SK-N-SH treated with all-trans-retinoic acid at 6 μM for 48 hours (cell line): ENCODE measurements at regions not wholly inside any gene's neighbourhood (a gene's known extent, or its start where the extent isn't known, plus 50 kb on each side); places are given as distances from the start of the nearest gene placed in this dataset.
A peak's percentile ranks its signal among the peaks of the same experiment; 100 is the strongest.

Source experiments
- ATAC-seq: fragments of 200-7000 bp; cut with Tn5 transposase; 3 replicates; pipeline ENCODE4 v1.9.1; 2020; ENCODE audit warnings: mild to moderate bottlenecking, moderate library complexity
- ARNTL ChIP-seq: fragments of 450-650 bp; formaldehyde crosslinking; IDR thresholded peaks from 2 replicates; pipeline ENCODE4 v1.5.0; 2020; ENCODE audit warnings: low read depth, mild to moderate bottlenecking, moderate library complexity, borderline replicate concordance
- BACH2 ChIP-seq: fragments of 250-450 bp; sonication (Bioruptor Pico); IDR thresholded peaks from 2 replicates; pipeline ENCODE4 v1.9.0; 2021; ENCODE audit warnings: mild to moderate bottlenecking, borderline replicate concordance
- CSDC2 ChIP-seq: fragments of 250-450 bp; sonication (Bioruptor Pico); IDR thresholded peaks from 2 replicates; pipeline ENCODE4 v1.5.0; 2020; ENCODE audit warnings: mild to moderate bottlenecking, moderate library complexity
- GLIS3 ChIP-seq: fragments of 250-450 bp; sonication (Bioruptor Pico); IDR thresholded peaks from 2 replicates; pipeline ENCODE4 v1.5.0; 2020; ENCODE audit warnings: mild to moderate bottlenecking, moderate library complexity
- ISL1 ChIP-seq: fragments of 250-450 bp; sonication (Bioruptor Pico); IDR thresholded peaks from 2 replicates; pipeline ENCODE4 v2.1.2; 2022; ENCODE audit warnings: mild to moderate bottlenecking, moderate library complexity
- OSR1 ChIP-seq: fragments of 250-450 bp; sonication (Bioruptor Pico); IDR thresholded peaks from 2 replicates; pipeline ENCODE4 v1.8.0; 2022; ENCODE audit warnings: moderate library complexity, mild to moderate bottlenecking, inconsistent platforms
- RARB ChIP-seq: fragments of 250-450 bp; sonication (Bioruptor Pico); IDR thresholded peaks from 2 replicates; pipeline ENCODE4 v1.8.0; 2021; ENCODE audit warnings: mild to moderate bottlenecking, moderate library complexity
- SNAI2 ChIP-seq: fragments of 250-450 bp; sonication (Bioruptor Pico); IDR thresholded peaks from 2 replicates; pipeline ENCODE4 v1.5.0; 2020; ENCODE audit warnings: mild to moderate bottlenecking, moderate library complexity
- TCF4 ChIP-seq: fragments of 250-450 bp; sonication (Bioruptor Pico); IDR thresholded peaks from 2 replicates; pipeline ENCODE4 v1.8.0; 2021; ENCODE audit warnings: mild to moderate bottlenecking, moderate library complexity, borderline replicate concordance
- TOX ChIP-seq: fragments of 250-450 bp; sonication (Bioruptor Pico); IDR thresholded peaks from 2 replicates; pipeline ENCODE4 v1.8.0; 2021; ENCODE audit warnings: mild to moderate bottlenecking, moderate library complexity, borderline replicate concordance
- ZC3H10 ChIP-seq: fragments of 250-450 bp; sonication (Bioruptor Pico); IDR thresholded peaks from 2 replicates; pipeline ENCODE4 v1.5.1; 2021; ENCODE audit warnings: mild to moderate bottlenecking, moderate library complexity
- ZFP3 ChIP-seq: fragments of 250-450 bp; sonication (Bioruptor Pico); IDR thresholded peaks from 2 replicates; pipeline ENCODE4 v1.5.0; 2020; ENCODE audit warnings: mild to moderate bottlenecking, moderate library complexity
- ZFP30 ChIP-seq: fragments of 450-650 bp; formaldehyde crosslinking; IDR thresholded peaks from 2 replicates; pipeline ENCODE4 v1.5.0; 2022; ENCODE audit warnings: mild to moderate bottlenecking, moderate library complexity
- ZNF565 ChIP-seq: fragments of 450-650 bp; formaldehyde crosslinking; conservative IDR thresholded peaks from 2 replicates; pipeline ENCODE4 v1.5.0; 2020; ENCODE audit warnings: low read depth, mild to moderate bottlenecking, moderate library complexity
- ZNF70 ChIP-seq: fragments of 450-650 bp; formaldehyde crosslinking; IDR thresholded peaks from 2 replicates; pipeline ENCODE4 v1.5.0; 2020; ENCODE audit warnings: mild to moderate bottlenecking, moderate library complexity
- TF ChIP-seq, protein P1 (sequence below): fragments of 250-450 bp; sonication (Bioruptor Pico); IDR thresholded peaks from 2 replicates; pipeline ENCODE4 v1.8.0; 2021; ENCODE audit warnings: low read depth, mild to moderate bottlenecking, moderate library complexity, borderline replicate concordance
- TF ChIP-seq, protein P2 (sequence below): fragments of 250-450 bp; sonication (Bioruptor Pico); IDR thresholded peaks from 2 replicates; pipeline ENCODE4 v1.5.1; 2020; ENCODE audit warnings: low read depth, mild to moderate bottlenecking, moderate library complexity
- TF ChIP-seq, protein P3 (sequence below): fragments of 250-450 bp; sonication (Bioruptor Pico); IDR thresholded peaks from 2 replicates; pipeline ENCODE4 v1.8.0; 2020; ENCODE audit warnings: mild to moderate bottlenecking, moderate library complexity, borderline replicate concordance
- TF ChIP-seq, protein P4 (sequence below): fragments of 250-450 bp; sonication (Bioruptor Pico); IDR thresholded peaks from 2 replicates; pipeline ENCODE4 v1.5.0; 2020; ENCODE audit warnings: mild to moderate bottlenecking, moderate library complexity
- TF ChIP-seq, protein P5 (sequence below): fragments of 250-450 bp; sonication (Bioruptor Pico); IDR thresholded peaks from 2 replicates; pipeline ENCODE4 v1.5.1; 2021; ENCODE audit warnings: mild to moderate bottlenecking, moderate library complexity

DNA sequence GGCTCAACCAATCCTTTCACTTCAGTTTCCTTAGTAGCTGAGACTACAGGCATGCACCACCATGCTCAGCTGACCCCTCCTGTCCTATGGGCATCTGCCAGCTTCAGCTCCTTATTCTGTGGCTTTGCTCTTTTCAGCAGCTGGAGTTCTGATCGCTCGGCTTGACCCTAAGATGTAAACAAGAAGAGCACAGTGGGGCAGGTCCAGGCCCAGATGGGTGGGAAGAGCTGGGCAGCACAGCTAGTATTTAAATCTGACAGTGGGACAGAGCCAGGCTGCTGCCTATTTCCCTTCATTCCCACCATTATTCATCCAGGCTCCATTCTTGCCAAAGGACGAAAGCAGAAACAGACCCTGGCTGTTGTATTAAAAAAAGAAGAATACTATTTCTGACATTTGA lies 494.9 kb upstream of the PODXL start (continued):
- TF ChIP-seq, protein P1, sequence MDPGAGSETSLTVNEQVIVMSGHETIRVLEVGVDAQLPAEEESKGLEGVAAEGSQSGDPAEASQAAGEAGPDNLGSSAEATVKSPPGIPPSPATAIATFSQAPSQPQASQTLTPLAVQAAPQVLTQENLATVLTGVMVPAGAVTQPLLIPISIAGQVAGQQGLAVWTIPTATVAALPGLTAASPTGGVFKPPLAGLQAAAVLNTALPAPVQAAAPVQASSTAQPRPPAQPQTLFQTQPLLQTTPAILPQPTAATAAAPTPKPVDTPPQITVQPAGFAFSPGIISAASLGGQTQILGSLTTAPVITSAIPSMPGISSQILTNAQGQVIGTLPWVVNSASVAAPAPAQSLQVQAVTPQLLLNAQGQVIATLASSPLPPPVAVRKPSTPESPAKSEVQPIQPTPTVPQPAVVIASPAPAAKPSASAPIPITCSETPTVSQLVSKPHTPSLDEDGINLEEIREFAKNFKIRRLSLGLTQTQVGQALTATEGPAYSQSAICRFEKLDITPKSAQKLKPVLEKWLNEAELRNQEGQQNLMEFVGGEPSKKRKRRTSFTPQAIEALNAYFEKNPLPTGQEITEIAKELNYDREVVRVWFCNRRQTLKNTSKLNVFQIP, result no peak
- TF ChIP-seq SNAI2 (CRISPR knock-in tag) (no peak), ZNF565 (CRISPR knock-in tag) (no peak), ZFP3 (CRISPR knock-in tag) (no peak), TOX (no peak), RARB (no peak), ISL1 (no peak), ZNF70 (CRISPR knock-in tag) (no peak), BACH2 (no peak)
- TF ChIP-seq, protein P2, sequence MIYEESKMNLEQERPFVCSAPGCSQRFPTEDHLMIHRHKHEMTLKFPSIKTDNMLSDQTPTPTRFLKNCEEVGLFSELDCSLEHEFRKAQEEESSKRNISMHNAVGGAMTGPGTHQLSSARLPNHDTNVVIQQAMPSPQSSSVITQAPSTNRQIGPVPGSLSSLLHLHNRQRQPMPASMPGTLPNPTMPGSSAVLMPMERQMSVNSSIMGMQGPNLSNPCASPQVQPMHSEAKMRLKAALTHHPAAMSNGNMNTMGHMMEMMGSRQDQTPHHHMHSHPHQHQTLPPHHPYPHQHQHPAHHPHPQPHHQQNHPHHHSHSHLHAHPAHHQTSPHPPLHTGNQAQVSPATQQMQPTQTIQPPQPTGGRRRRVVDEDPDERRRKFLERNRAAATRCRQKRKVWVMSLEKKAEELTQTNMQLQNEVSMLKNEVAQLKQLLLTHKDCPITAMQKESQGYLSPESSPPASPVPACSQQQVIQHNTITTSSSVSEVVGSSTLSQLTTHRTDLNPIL (CRISPR knock-in tag), result no peak

DNA sequence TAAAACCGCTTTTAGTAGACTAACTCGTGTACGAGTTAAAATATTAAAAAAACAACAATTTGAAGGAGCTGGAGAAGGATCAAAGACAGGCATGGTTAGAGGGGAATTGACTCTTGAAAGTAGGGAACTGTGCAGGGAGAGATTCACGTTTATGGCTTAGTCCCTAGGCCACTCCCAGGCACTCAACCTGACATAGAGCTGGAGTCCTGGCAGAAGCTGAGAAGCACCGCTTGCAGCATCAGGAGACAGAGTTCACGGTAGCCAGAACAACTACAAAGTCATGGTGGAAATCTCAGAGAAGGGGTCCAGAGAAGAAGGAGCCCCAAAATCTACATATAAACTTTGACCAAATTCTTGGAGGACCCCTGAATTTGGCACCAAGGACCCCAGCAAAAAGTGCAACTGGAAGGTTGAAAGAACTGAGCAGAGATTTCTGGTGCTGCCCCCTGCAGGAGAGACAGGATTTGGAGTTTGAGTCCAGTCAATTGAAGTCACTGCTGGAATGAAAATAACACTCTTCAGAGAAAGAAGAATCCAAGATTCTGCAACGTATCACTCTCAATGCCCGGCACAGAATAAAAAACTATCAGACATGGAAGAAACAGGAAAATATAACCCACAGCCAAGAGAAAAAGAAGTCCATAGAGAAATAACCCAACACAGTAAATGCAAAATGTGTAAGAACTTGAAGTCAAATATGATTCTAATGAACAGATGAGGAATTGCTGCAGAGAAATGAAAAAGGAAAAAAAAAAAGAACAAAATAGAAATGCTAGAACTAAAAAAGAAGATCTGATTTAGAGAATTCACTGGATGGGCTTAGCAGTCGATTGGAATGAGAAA lies 493.3 kb upstream of the PODXL start:
- TF ChIP-seq, protein P3, sequence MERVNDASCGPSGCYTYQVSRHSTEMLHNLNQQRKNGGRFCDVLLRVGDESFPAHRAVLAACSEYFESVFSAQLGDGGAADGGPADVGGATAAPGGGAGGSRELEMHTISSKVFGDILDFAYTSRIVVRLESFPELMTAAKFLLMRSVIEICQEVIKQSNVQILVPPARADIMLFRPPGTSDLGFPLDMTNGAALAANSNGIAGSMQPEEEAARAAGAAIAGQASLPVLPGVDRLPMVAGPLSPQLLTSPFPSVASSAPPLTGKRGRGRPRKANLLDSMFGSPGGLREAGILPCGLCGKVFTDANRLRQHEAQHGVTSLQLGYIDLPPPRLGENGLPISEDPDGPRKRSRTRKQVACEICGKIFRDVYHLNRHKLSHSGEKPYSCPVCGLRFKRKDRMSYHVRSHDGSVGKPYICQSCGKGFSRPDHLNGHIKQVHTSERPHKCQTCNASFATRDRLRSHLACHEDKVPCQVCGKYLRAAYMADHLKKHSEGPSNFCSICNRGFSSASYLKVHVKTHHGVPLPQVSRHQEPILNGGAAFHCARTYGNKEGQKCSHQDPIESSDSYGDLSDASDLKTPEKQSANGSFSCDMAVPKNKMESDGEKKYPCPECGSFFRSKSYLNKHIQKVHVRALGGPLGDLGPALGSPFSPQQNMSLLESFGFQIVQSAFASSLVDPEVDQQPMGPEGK (CRISPR knock-in tag), result no peak
- TF ChIP-seq OSR1 (CRISPR knock-in tag) (no peak), ZNF70 (CRISPR knock-in tag) (no peak), TOX (no peak), SNAI2 (CRISPR knock-in tag) (no peak), ZFP3 (CRISPR knock-in tag) (no peak), GLIS3 (no peak), ZFP30 (CRISPR knock-in tag) (no peak), ISL1 (no peak), ZC3H10 (CRISPR knock-in tag) (no peak), ZNF565 (CRISPR knock-in tag) (no peak)
- TF ChIP-seq, protein P4, sequence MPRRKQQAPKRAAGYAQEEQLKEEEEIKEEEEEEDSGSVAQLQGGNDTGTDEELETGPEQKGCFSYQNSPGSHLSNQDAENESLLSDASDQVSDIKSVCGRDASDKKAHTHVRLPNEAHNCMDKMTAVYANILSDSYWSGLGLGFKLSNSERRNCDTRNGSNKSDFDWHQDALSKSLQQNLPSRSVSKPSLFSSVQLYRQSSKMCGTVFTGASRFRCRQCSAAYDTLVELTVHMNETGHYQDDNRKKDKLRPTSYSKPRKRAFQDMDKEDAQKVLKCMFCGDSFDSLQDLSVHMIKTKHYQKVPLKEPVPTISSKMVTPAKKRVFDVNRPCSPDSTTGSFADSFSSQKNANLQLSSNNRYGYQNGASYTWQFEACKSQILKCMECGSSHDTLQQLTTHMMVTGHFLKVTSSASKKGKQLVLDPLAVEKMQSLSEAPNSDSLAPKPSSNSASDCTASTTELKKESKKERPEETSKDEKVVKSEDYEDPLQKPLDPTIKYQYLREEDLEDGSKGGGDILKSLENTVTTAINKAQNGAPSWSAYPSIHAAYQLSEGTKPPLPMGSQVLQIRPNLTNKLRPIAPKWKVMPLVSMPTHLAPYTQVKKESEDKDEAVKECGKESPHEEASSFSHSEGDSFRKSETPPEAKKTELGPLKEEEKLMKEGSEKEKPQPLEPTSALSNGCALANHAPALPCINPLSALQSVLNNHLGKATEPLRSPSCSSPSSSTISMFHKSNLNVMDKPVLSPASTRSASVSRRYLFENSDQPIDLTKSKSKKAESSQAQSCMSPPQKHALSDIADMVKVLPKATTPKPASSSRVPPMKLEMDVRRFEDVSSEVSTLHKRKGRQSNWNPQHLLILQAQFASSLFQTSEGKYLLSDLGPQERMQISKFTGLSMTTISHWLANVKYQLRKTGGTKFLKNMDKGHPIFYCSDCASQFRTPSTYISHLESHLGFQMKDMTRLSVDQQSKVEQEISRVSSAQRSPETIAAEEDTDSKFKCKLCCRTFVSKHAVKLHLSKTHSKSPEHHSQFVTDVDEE, result no peak
- TF ChIP-seq, protein P2 (CRISPR knock-in tag), result no peak
- TF ChIP-seq, protein P5, sequence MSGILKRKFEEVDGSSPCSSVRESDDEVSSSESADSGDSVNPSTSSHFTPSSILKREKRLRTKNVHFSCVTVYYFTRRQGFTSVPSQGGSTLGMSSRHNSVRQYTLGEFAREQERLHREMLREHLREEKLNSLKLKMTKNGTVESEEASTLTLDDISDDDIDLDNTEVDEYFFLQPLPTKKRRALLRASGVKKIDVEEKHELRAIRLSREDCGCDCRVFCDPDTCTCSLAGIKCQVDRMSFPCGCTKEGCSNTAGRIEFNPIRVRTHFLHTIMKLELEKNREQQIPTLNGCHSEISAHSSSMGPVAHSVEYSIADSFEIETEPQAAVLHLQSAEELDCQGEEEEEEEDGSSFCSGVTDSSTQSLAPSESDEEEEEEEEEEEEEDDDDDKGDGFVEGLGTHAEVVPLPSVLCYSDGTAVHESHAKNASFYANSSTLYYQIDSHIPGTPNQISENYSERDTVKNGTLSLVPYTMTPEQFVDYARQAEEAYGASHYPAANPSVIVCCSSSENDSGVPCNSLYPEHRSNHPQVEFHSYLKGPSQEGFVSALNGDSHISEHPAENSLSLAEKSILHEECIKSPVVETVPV, result no peak
- ATAC-seq, result peak; percentile 68; the same call in 2 of the 3 replicates

DNA sequence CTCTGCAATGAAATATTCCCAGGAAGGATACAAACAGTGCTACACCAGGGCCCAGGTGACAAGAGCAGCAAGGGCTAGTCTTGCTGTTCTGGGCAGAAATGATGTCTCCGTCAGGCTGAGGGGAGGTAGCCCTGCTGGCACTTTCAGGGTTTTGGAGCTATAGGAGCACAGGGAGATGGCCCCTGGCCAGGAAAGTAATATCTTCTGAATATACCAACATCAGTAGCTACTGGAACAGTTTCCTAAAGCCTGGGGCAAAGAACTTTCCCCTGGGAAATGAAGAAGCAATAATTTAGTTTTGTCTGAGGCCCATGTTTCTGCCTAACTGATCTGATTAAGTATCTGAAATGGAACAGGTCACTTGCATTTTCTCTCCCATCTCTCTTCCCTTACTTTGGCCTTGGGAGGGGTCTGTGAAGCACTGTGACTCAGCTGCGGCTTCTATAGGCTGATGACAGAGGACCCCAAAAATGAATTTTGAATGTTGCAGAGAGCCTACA lies 489.1 kb upstream of the PODXL start:
- no peak for ATAC-seq
- no peak for TF ChIP-seq TOX
- TF ChIP-seq, protein P1, result no peak
- TF ChIP-seq ISL1, result no peak
- TF ChIP-seq ARNTL (CRISPR knock-in tag), result no peak
- no peak for TF ChIP-seq GLIS3
- TF ChIP-seq TCF4 (CRISPR knock-in tag), result no peak
- no peak for TF ChIP-seq ZFP30 (CRISPR knock-in tag)
- no peak for TF ChIP-seq CSDC2
